NCI-H446 (cell line): ENCODE measurements at regions not wholly inside any gene's neighbourhood (a gene's known extent, or its start where the extent isn't known, plus 50 kb on each side); places are given as distances from the start of the nearest gene placed in this dataset.
"Not testable (repeated sequence)": the region's sequence is repeated elsewhere in the genome, so short reads cannot be mapped to it uniquely, and the experiment has no call there.

ENCODE experiments used
- DNase-seq, 2 experiments: peaks; one replicate each; lab custom pipeline; 2025; lab: John Stamatoyannopoulos, UW

- DNase-seq: no peak
These were observed 512.4 kb upstream of the CHD1 start for GRCh38 chr5:99441235-99441634.

GRCh38 chr5:99438619-99439018 lies 509.8 kb upstream of the CHD1 start:
- DNase-seq: no peak

DNA sequence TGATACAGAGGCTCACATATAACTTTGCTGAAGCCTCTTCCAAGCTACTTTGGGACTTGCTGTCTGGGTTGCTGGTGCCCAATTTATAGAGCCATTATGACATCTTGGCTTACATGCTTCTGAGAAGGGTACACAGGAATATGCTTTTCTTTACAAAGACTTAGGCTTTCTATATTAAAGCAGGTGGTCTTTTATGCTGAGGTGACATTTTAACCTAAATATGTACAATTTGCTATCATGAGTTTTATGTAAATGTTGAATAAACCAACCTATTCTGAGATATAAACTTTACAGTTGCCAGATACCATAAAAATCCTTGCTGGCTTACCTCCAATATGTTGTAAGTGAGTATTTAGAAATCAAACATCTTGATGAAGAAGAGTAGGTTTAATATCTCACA lies 509.2 kb upstream of the CHD1 start:
- DNase-seq: no peak

GRCh38 chr5:99423396-99423795 lies 494.6 kb upstream of the CHD1 start:
- DNase-seq: not testable (repeated sequence)

DNA sequence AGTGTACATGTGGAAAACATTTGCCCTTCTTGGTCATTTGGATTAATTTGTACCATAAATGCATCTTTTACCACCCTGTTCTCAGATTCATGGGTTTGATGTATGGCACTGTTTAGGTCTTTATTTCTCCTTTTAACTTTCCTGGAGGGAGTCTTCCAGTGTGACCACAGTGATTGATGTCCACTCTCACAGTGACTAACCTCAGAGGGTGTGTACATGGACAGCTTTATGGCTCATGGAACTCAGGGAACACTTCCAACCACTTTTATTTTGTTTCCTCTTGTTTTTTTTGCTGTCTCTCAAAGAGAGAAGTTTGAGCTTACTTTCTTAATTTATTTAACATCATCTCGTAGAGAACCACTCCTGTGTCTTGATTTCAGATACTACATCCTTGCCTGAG lies 489.8 kb upstream of the CHD1 start:
- DNase-seq: not testable (repeated sequence)

DNA sequence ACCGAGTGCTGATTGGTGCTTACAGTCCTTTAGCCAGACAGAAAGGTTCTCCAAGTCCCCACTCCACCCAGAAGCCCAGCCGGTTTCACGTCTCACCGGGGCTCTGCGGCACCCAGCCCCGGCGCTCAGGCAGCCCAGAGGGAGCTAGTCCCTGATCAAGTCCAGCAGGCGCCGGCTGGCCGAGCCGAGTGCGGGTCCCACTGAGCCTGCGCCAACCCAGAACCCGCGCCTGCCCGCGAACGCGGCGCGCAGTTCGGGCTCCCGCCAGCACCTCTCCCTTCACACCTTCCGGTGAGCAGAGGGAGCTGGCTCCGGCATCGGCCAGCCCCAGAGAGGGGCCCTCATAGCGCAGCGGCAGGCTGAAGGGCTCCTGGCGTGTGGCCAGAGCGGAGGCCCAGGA lies 481.6 kb upstream of the CHD1 start:
- DNase-seq: not testable (repeated sequence)

- not testable (repeated sequence) for DNase-seq
These were observed 476.0 kb upstream of the CHD1 start for GRCh38 chr5:99404764-99405302.

DNA sequence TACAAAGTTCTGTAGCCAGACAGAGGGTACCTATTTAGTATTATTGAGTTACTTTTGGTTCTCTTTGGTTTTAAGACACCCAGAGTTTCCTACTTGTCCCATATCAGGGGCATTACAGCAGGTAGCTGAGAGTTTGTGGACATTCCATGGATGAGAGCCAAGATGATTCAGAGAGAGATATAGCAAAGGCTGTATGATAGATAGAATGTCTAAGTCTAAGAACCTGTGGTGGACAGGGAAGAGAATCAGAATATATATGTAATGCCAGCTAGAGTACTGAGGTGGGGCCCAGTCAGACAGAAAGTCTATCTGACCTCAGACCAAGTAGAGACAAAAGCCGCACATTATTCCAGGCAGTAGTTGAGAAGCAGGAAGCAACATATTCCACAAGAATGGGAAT lies 471.8 kb upstream of the CHD1 start:
- not testable (repeated sequence) for DNase-seq

DNA sequence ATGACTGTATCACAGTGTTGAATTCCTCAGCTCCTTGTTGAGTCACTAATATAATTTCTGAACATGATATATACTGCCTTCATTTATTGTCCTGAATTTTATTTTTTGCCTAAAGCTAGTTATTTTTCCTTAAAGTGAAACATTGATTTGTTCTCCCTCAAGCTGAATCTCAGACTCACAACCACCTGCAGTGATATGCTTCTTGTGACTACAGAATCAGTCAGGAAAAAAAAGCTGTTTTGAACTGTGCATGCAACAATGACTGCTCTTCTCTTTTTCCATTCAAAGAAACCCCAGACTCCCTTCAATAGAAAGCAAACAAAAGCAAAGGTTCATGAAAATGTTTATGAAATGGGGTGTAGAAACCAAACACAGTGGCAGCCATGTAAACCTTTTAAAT lies 470.2 kb upstream of the CHD1 start:
- DNase-seq: no peak

GRCh38 chr5:99386406-99387077 lies 457.7 kb upstream of the CHD1 start:
- no peak for DNase-seq

DNA sequence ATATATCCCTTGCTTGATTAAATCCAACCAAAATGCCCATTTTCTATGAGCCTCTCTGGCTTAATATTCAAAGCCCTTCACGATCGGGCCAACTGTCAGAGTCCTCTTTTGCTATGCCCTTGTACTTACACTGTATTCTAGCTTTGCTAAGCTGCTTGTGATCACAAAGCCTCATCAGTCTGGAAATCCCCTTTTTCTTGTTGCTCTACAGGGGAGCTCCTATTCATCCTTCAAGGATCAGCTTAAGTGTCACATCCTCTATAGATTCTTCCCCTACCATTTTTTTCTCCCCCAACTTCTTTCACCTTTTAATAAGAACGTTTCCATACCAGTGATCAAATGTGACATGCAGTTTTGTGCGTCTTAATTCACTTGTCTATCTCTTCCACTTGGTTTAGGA lies 450.4 kb upstream of the CHD1 start:
- DNase-seq: no peak

- no peak for DNase-seq
These were observed 449.6 kb upstream of the CHD1 start for GRCh38 chr5:99378443-99378842.

GRCh38 chr5:99369797-99370593 lies 441.2 kb upstream of the CHD1 start:
- no peak for DNase-seq

DNA sequence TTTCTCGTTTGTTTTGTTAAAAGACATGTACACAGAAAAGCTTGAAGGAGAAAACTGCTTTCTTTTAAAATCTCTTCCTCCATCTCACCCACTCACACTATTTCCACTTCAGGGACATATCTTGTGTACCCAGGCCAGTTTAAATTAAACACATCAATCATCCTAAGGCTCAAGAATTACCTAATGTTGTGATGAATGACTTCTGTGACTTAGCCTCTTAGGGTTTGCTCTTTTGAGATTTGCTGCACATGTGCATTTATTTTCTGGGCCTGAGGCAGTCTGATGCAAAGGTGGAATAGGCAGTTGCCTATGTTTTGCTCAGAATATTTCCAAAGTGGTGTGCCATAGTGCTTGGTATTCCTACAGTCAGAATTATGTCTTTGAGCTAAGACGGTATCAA lies 439.9 kb upstream of the CHD1 start:
- no peak for DNase-seq

- DNase-seq: no peak
These were observed 427.1 kb upstream of the CHD1 start for GRCh38 chr5:99355881-99356280.

GRCh38 chr5:99349787-99350186 lies 421.0 kb upstream of the CHD1 start:
- no peak for DNase-seq

DNA sequence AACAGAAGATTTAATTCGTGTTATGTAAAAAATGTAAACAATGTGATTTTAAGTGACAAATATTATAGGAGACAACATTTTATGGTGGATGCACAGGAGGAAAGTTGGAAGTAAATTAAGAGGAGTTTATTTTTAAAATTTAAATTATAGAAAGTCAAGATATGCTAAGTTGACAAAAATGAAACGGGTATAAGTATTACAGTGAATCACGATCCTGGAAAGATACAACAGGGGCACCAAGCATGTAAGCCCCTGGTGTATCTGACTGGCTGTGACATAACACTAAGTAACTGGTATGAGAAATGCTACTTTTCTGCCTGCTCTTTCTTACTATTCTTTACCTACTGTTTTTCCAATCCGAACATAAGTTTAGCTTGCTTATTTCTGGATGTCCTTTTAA lies 419.8 kb upstream of the CHD1 start:
- DNase-seq: no peak

DNA sequence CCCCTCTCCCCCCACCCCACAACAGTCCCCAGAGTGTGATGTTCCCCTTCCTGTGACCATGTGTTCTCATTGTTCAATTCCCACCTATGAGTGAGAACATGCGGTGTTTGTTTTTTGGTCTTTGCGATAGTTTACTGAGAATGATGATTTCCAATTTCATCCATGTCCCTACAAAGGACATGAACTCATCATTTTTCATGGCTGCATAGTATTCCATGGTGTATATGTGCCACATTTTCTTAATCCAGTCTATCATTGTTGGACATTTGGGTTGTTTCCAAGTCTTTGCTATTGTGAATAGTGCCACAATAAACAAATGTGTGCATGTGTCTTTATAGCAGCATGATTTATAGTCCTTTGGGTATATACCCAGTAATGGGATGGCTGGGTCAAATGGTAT lies 411.0 kb upstream of the CHD1 start:
- not testable (repeated sequence) for DNase-seq

DNA sequence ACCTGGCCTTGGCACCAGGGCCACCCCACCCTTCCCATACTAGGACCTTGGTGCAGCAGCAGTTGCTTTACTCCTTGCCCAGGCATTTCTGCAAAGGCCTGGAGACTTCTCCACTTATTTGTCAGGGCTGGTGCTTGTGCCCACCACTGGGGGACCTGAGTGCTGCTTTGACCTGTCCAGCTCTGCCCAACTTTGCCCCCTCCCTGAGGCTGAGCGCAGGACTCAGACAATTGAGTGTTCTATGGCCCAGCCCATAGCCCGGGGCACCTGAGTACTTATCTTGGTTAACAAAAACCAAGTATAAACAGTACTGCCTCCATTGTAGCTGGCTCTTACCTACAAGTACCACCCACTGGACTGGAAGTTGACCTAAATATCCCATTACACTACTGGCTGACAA lies 406.1 kb upstream of the CHD1 start:
- DNase-seq: no peak

DNA sequence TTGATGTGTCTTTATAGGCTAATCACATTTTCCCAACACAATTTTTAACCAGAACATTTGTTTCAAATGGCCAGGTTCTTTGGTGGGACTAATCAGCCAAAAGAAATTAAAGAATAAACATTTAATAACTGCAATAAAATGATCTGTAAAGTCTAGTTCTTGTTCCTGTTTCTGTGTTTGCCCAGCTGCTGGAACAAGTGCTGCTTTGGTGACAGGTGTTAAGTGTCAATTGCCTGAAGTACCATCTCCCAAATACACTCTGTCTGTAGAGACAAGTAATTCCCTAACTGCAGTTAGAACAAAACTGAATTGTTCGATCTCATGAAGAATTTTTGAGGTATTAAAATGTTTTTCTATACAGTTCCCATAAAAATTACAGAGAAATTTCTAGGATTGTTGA lies 402.3 kb upstream of the CHD1 start:
- DNase-seq: no peak

- no peak for DNase-seq
These were observed 391.6 kb upstream of the CHD1 start for GRCh38 chr5:99320436-99320835.

DNA sequence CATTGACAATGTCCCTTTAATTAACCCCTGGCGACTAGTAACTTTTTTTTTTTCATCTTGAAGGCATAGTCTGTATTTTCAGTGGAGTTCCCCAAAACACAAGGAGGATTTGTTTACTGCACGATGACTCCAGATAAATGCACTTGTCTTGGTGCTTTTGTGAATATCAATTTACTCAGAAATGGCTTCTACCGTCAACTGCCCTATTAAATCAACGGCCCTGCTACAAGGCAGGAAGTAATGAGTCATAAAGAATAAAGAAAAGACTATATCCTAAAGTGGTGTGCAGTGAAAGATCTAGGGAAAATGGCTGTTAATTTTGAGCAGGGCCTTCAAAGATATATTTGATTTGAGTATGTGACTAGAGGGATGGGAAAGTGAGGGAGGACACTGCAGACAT lies 388.3 kb upstream of the CHD1 start:
- DNase-seq: no peak

- no peak for DNase-seq
These were observed 387.7 kb upstream of the CHD1 start for GRCh38 chr5:99316484-99316883.
